ENCODE measurements at regions not wholly inside any gene's neighbourhood (a gene's known extent, or its start where the extent isn't known, plus 50 kb on each side); places are given as distances from the start of the nearest gene placed in this dataset.
"Not testable (repeated sequence)": the region's sequence is repeated elsewhere in the genome, so short reads cannot be mapped to it uniquely, and the experiment has no call there.

DNA sequence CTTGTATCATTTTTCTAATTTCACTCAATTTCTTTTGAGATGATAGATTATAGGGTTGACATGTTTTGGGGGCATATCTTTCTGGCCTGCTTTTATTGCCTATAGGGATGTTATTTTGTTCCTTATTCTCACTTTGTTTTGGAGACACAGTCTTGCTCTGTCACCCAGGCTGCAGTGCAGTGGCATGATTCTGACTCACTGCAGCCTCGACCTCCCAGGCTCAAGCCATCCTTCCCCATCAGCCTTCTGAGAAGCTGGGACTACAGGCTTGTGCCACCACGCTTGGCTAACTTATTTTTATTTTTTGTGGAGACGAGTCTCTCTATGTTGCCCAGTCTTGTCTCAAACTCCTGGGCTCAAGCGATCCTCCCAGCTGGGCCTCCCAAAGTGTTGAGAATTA, 72.8 kb upstream of the FAN1 start:
- no peak for TF ChIP-seq CTCF (IDR thresholded peaks at IDR 0.05)
- Histone ChIP-seq H3K27me3 (ENCODE audit: insufficient read depth in 3 of 3, low read length in 2 of 3) (no peaks in the 10 kb centered on the region), H3K4me1 (no peaks in the 10 kb centered on the region), H3K4me3 (no peak overlapping the region), H3K36me3 (ENCODE audit: insufficient read depth in 1 of 2, low read depth in 1 of 2) (no peaks in the 10 kb centered on the region), H3K27ac (no peak overlapping the region), H3K9me3 (peaks cover 3% of the 10 kb centered on the region)
- no peak for DNase-seq
- ATAC-seq = no peak
- intact Hi-C loops (cut with DNase I) = no loop called here
- 88 to 91% (median 89%) methylated on average over 4 of the region's 4 CpGs for WGBS, 3 donors

- H3K36me3 ChIP-seq (ENCODE audit: insufficient read depth in 1 of 2, low read depth in 1 of 2); H3K27me3 ChIP-seq (ENCODE audit: insufficient read depth in 3 of 3, low read length in 2 of 3); DNase-seq; H3K27ac ChIP-seq; H3K4me3 ChIP-seq; H3K9me3 ChIP-seq; intact Hi-C loops (cut with DNase I); ATAC-seq; H3K4me1 ChIP-seq: not testable (repeated sequence)
- 80 to 86% (median 83%) methylated on average over 7 of the region's 7 CpGs for WGBS, 3 donors
Measured at GRCh38 chr15:30833379-30833778, 70.3 kb upstream of the FAN1 start.

DNA sequence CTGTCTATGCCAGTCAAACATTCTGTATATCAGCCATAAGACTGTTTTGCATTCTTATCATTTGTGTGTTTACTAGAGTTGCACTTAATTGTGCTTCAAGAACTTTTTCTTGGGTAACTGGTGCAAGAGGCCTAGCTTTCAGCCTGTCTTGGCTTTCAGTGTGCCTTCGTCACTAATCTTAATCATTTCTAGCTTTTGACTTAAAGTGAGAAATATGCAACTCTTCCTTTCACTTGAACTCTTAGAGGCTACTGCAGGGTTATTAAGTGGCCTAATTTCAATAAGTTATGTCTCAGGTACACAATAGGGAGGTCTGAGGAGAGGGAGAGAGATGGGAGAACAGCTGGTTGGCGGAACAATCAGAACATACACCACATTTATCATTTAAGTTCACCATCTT, 62.1 kb upstream of the FAN1 start:
- H3K27ac ChIP-seq; H3K36me3 ChIP-seq (ENCODE audit: insufficient read depth in 1 of 2, low read depth in 1 of 2); H3K9me3 ChIP-seq; H3K4me1 ChIP-seq; H3K4me3 ChIP-seq; ATAC-seq; intact Hi-C loops (cut with DNase I); H3K27me3 ChIP-seq (ENCODE audit: insufficient read depth in 3 of 3, low read length in 2 of 3); DNase-seq: not testable (repeated sequence)
- 93 to 100% (median 96%) methylated on average over 2 of the region's 2 CpGs for WGBS, 3 donors

DNA sequence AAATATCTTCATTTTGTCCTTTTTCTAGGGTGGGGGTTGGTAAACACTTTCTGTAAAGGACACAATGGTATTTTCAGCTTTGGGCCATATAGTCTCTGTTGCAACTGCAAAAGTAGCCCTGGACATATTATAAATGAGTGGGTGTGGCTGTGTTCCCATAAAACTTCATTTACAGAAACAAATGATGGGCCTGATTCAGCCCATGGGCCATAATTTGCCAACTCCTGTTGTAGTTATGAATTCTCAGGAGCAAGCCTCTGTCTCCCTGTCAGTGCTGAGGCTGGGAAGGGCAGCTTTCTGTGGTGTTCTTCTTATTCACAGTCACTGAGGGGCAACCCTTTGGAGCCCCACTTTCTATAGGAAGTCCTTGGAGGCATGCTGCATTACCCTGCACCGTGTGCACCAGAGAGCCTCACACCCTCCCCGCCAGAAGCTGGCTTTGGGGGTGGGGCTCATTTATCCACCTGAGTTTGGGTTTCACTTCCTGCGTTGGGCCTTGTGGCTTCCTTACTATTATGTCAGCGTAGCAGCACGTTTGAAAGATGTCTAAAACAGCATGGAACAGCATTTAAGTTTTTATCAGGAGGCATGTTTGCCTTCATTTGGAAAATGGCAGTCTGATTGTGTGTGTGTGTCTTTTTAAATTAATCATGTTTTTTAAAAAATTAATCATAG, 60.8 kb upstream of the FAN1 start:
- H3K27me3 ChIP-seq (ENCODE audit: insufficient read depth in 3 of 3, low read length in 2 of 3); H3K36me3 ChIP-seq (ENCODE audit: insufficient read depth in 1 of 2, low read depth in 1 of 2); H3K9me3 ChIP-seq; ATAC-seq; H3K4me1 ChIP-seq; DNase-seq; H3K27ac ChIP-seq; intact Hi-C loops (cut with DNase I); H3K4me3 ChIP-seq: not testable (repeated sequence)
- 29 to 37% (median 36%) methylated on average over 3 to 5 of the region's 5 CpGs for WGBS, 3 donors

DNA sequence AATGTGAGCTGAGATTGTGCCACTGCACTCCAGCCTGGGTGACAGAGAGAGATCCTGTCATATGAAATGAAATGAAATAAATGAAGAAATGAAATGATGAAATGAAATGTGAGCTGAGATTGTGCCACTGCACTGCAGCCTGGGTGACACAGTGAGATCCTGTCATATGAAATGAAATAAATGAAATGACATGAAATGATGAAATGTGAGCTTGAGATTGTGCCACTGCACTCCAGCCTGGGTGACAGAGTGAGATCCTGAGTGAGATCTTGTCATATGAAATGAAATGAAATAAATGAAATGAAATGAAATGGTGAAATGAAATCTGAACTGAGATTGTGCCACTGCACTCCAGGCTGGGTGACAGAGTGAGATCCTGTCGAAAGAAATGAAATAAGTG, 58.2 kb upstream of the FAN1 start:
- H3K9me3 ChIP-seq; intact Hi-C loops (cut with DNase I); H3K27me3 ChIP-seq (ENCODE audit: insufficient read depth in 3 of 3, low read length in 2 of 3); H3K4me3 ChIP-seq; DNase-seq; ATAC-seq; H3K27ac ChIP-seq; H3K4me1 ChIP-seq; H3K36me3 ChIP-seq (ENCODE audit: insufficient read depth in 1 of 2, low read depth in 1 of 2): not testable (repeated sequence)
- WGBS, 3 donors = 85 to 88% (median 88%) methylated on average over 1 of the region's 1 CpG
